Left ventricle myocardium inferior (tissue), 1 donor: ENCODE measurements at regions not wholly inside any gene's neighbourhood (a gene's known extent, or its start where the extent isn't known, plus 50 kb on each side); places are given as distances from the start of the nearest gene placed in this dataset.

Experiments
- DNase-seq: peaks from one replicate; pipeline ENCODE4 v3.0.0-alpha.2; 2020
- H3K27ac ChIP-seq: fragments of 200-600 bp; replicated peaks from 2 replicates; pipeline ENCODE4 v1.8.0; 2021
- H3K27me3 ChIP-seq: fragments of 200-600 bp; 2 replicates; pipeline ENCODE4 v1.8.0; 2021; ENCODE audit warnings: low read depth
- H3K36me3 ChIP-seq: fragments of 200-600 bp; 2 replicates; pipeline ENCODE4 v1.8.0; 2021
- H3K4me1 ChIP-seq: fragments of 200-600 bp; 2 replicates; pipeline ENCODE4 v1.8.0; 2021
- H3K4me3 ChIP-seq: fragments of 200-600 bp; 2 replicates; pipeline ENCODE4 v1.8.0; 2021; ENCODE audit warnings: mild to moderate bottlenecking, moderate library complexity
- H3K9me3 ChIP-seq: fragments of 200-600 bp; replicated peaks from 2 replicates; pipeline ENCODE4 v1.8.0; 2021
- intact Hi-C: fragments of 100-400 bp; cut with micrococcal nuclease; formaldehyde crosslinking; loops from one replicate; pipeline ENCODE4 v1.11.0; 2022
- TF ChIP-seq, protein P1 (sequence below): fragments of 200-600 bp; IDR thresholded peaks from 2 replicates; pipeline ENCODE4 v1.8.0; 2021; ENCODE audit warnings: antibody characterized with exemption, mild to moderate bottlenecking, borderline replicate concordance
- donor health status: DM: no; HTN: yes; CAD: no; lungs with severe emphysema.

DNA sequence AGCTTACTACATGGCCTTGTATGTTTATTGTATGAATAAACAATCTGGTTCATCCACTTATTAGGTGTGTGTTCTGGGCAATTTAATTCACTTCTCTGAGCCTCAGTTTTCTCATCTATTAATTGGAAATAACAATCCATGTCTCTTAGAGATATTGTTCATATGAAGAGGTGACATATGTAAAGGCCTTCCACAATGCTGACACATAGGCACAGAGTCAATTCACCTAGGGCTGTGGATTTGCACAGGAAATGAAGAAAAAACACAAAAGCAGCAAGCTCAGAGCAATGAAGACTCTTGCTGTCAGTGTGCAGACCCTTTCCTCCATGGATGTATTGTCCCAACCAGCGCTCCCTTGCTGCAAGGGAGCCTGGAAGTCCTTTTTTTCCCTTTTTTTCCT is 195.2 kb upstream of the CAMK1G start:
- intact Hi-C loops = no loop called here
- no peaks in the 10 kb centered on the region for H3K4me1 ChIP-seq
- no peak for DNase-seq
- no peaks in the 10 kb centered on the region for H3K36me3 ChIP-seq
- no peak overlapping the region for H3K4me3 ChIP-seq
- TF ChIP-seq, protein P1, sequence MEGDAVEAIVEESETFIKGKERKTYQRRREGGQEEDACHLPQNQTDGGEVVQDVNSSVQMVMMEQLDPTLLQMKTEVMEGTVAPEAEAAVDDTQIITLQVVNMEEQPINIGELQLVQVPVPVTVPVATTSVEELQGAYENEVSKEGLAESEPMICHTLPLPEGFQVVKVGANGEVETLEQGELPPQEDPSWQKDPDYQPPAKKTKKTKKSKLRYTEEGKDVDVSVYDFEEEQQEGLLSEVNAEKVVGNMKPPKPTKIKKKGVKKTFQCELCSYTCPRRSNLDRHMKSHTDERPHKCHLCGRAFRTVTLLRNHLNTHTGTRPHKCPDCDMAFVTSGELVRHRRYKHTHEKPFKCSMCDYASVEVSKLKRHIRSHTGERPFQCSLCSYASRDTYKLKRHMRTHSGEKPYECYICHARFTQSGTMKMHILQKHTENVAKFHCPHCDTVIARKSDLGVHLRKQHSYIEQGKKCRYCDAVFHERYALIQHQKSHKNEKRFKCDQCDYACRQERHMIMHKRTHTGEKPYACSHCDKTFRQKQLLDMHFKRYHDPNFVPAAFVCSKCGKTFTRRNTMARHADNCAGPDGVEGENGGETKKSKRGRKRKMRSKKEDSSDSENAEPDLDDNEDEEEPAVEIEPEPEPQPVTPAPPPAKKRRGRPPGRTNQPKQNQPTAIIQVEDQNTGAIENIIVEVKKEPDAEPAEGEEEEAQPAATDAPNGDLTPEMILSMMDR = no peak
- peaks cover 7% of the 10 kb centered on the region for H3K27me3 ChIP-seq
- no peaks in the 10 kb centered on the region for H3K9me3 ChIP-seq
- H3K27ac ChIP-seq = no peak overlapping the region

DNA sequence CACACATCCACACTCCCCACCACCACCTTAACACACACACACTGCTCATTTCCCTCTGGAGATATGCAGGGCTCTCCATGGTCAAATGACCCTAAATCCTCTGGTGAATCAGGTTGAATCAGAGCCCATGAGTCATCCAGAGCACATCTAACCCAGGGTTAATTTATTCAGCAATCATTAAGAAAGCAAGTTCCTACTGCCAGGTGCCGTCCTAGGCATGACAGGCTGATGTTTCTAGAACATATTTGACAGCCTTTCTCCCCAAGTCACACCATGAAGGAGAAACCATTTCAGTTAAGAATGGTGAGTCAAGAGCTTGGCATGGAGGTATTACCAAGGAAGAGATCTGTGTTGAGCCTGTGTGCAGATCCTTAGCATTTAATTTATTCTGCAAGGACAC is 194.3 kb upstream of the CAMK1G start:
- Histone ChIP-seq H3K27ac (no peak overlapping the region), H3K4me3 (no peak overlapping the region), H3K9me3 (no peaks in the 10 kb centered on the region), H3K4me1 (no peaks in the 10 kb centered on the region), H3K27me3 (peaks cover 7% of the 10 kb centered on the region), H3K36me3 (no peaks in the 10 kb centered on the region)
- TF ChIP-seq, protein P1 = no peak
- no peak for DNase-seq
- intact Hi-C loops = no loop called here

DNA sequence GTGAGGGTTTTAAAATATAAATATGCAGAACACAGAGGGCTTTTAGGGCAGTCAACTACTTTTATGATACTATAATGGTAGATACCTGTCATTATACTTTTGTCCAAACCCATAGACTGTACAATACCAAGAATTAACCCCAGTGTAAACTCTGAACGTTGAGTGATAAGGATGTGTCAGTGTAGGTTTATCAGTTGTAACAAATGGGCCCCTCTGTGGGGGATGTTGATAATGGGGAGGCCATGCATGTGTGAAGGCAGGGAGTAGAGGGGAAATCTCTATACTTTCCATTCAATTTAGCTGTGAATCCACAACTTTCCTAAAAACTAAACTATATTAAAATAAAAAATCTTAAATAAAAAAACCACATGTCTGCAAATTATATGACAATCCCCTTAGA is 193.5 kb upstream of the CAMK1G start:
- Histone ChIP-seq H3K36me3 (no peaks in the 10 kb centered on the region), H3K27ac (no peak overlapping the region), H3K4me1 (no peaks in the 10 kb centered on the region), H3K4me3 (no peak overlapping the region), H3K9me3 (no peaks in the 10 kb centered on the region), H3K27me3 (peaks cover 7% of the 10 kb centered on the region)
- TF ChIP-seq, protein P1 = no peak
- intact Hi-C loops = no loop called here
- DNase-seq = no peak

DNA sequence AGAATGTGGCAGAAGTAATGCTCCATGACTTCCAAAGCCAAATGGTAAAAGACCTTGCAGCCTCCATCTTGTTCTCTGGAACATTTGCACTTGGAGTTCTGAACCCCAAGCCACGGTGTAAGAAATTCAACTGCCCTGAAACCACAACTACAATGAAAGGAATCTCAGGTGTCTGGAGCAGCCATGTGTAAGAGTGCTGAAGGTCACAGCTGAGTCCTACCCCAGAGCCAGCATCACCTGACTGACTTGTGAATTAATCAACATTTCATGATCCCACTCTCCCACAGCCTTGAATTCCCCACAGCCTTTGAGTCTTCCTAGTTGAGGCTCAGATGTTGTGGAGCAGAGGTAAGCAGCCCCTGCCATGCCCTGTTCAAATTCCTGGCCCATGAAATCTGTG is 192.8 kb upstream of the CAMK1G start:
- TF ChIP-seq, protein P1 = no peak
- no peak overlapping the region for H3K27ac ChIP-seq
- intact Hi-C loops = no loop called here
- no peaks in the 10 kb centered on the region for H3K4me1 ChIP-seq
- H3K27me3 ChIP-seq = peaks cover 12% of the 10 kb centered on the region
- no peaks in the 10 kb centered on the region for H3K9me3 ChIP-seq
- H3K36me3 ChIP-seq = no peaks in the 10 kb centered on the region
- H3K4me3 ChIP-seq = no peak overlapping the region
- DNase-seq = no peak

DNA sequence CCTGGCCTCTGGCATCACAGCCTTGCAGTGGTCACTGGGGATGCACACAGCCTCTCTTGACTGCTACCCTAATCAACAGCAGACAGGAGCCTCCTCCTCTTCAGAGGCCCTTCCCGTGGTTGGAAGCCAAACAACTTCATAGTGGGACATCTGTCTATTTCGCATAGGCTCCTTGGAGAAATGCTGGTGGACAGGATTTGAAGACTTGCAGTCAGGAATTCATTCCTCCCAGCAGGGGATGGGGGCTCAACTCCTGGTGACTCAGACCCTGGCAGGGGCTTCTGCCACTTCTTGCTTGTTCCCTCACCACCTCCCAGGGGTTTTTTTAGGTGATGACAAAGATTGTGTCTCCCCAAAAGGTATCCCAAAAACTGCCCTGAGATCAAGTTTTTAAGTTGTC is 191.7 kb upstream of the CAMK1G start:
- Histone ChIP-seq H3K9me3 (no peaks in the 10 kb centered on the region), H3K4me3 (no peak overlapping the region), H3K4me1 (no peaks in the 10 kb centered on the region), H3K27ac (no peak overlapping the region), H3K36me3 (no peaks in the 10 kb centered on the region), H3K27me3 (peaks cover 12% of the 10 kb centered on the region)
- intact Hi-C loops = no loop called here
- no peak for DNase-seq
- TF ChIP-seq, protein P1 = no peak

DNA sequence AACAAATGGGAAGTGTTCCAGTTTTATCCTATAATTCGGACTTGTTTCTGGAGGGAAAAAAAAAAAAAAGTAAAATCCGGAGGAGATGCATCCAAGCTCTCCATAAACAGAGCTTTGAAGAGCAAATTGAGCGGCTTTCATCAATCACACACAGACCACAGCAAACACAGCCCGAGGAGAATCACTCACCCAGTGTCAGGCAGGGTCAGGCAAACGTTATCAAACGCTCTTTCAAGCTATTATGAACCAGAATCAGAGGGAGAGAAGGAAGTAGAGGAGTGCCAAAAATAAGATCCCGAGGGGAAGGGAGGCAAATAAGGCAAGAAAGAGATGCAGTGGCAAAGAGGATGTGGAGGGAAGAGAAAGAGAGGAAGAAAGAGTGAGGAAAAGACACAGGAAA is 188.3 kb upstream of the CAMK1G start:
- no peaks in the 10 kb centered on the region for H3K9me3 ChIP-seq
- H3K27me3 ChIP-seq = peaks cover 27% of the 10 kb centered on the region
- no peak for DNase-seq
- H3K4me1 ChIP-seq = no peaks in the 10 kb centered on the region
- TF ChIP-seq, protein P1 = no peak
- no peak overlapping the region for H3K27ac ChIP-seq
- intact Hi-C loops = no loop called here
- H3K4me3 ChIP-seq = no peak overlapping the region
- no peaks in the 10 kb centered on the region for H3K36me3 ChIP-seq
